NCI-H345 treated with DMSO at 0.1 percent for 48 hours (cell line): ENCODE measurements at regions not wholly inside any gene's neighbourhood (a gene's known extent, or its start where the extent isn't known, plus 50 kb on each side); places are given as distances from the start of the nearest gene placed in this dataset.
"Not testable (repeated sequence)": the region's sequence is repeated elsewhere in the genome, so short reads cannot be mapped to it uniquely, and the experiment has no call there.

Source experiments
- DNase-seq: peaks from one replicate; lab custom pipeline; 2025; ENCODE audit not compliant: unreplicated experiment; lab: John Stamatoyannopoulos, UW

- DNase-seq, result no peak
Observed at GRCh38 chr2:118425191-118425590, 336.9 kb downstream of the INSIG2 start.

- DNase-seq, result no peak
Observed at GRCh38 chr2:118423776-118424175, 335.5 kb downstream of the INSIG2 start.

- no peak for DNase-seq
Observed at GRCh38 chr2:118421648-118422047, 333.4 kb downstream of the INSIG2 start.

GRCh38 chr2:118417406-118418120 is 329.3 kb downstream of the INSIG2 start:
- DNase-seq, result no peak

- DNase-seq, result not testable (repeated sequence)
Observed at GRCh38 chr2:118415186-118415585, 326.9 kb downstream of the INSIG2 start.

GRCh38 chr2:118403658-118404451 is 315.6 kb downstream of the INSIG2 start:
- DNase-seq, result no peak

GRCh38 chr2:118388771-118389170 is 300.5 kb downstream of the INSIG2 start:
- DNase-seq, result no peak

- DNase-seq, result no peak
Observed at GRCh38 chr2:118387509-118387908, 299.2 kb downstream of the INSIG2 start.

GRCh38 chr2:118386641-118387302 is 298.5 kb downstream of the INSIG2 start:
- no peak for DNase-seq

GRCh38 chr2:118380915-118381653 is 292.8 kb downstream of the INSIG2 start:
- no peak for DNase-seq

GRCh38 chr2:118375907-118376485 is 287.7 kb downstream of the INSIG2 start:
- no peak for DNase-seq

- no peak for DNase-seq
Observed at GRCh38 chr2:118374974-118375755, 286.9 kb downstream of the INSIG2 start.

GRCh38 chr2:118372886-118373830 is 284.9 kb downstream of the INSIG2 start:
- no peak for DNase-seq

- no peak for DNase-seq
Observed at GRCh38 chr2:118371515-118371914, 283.2 kb downstream of the INSIG2 start.

- DNase-seq, result not testable (repeated sequence)
Observed at GRCh38 chr2:118369521-118369920, 281.2 kb downstream of the INSIG2 start.

- no peak for DNase-seq
Observed at GRCh38 chr2:118363604-118364003, 275.3 kb downstream of the INSIG2 start.

GRCh38 chr2:118356051-118356450 is 267.8 kb downstream of the INSIG2 start:
- DNase-seq, result no peak

- DNase-seq, result no peak
Observed at GRCh38 chr2:118351796-118352195, 263.5 kb downstream of the INSIG2 start.

GRCh38 chr2:118350621-118351020 is 262.4 kb downstream of the INSIG2 start:
- no peak for DNase-seq
